ENCODE measurements at regions not wholly inside any gene's neighbourhood (a gene's known extent, or its start where the extent isn't known, plus 50 kb on each side); places are given as distances from the start of the nearest gene placed in this dataset.
"Not testable (repeated sequence)": the region's sequence is repeated elsewhere in the genome, so short reads cannot be mapped to it uniquely, and the experiment has no call there.

GRCh38 chr20:29883514-29884219 is 1373.8 kb upstream of the DEFB115 start:
- not testable (repeated sequence) for DNase-seq (ENCODE audit: low read depth)

DNA sequence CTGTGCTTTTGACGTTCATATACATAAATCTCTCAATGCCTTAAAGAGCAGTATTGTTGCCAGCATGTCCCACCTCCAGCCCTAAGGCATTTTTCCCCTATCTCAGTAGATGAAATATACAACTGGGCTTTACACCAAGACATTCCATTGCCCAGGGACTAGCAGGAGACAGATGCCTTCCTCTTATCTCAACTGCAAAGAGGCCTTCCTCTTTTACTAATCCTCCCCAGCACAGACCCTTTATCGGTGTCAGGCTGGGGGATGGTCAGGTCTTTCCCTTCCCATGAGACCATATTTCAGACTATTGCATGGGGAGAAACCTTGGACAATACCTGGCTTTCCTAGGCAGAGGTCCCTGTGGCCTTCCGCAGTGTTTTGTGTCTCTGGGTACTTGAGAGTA is 1373.1 kb upstream of the DEFB115 start:
- not testable (repeated sequence) for DNase-seq (ENCODE audit: low read depth)

DNA sequence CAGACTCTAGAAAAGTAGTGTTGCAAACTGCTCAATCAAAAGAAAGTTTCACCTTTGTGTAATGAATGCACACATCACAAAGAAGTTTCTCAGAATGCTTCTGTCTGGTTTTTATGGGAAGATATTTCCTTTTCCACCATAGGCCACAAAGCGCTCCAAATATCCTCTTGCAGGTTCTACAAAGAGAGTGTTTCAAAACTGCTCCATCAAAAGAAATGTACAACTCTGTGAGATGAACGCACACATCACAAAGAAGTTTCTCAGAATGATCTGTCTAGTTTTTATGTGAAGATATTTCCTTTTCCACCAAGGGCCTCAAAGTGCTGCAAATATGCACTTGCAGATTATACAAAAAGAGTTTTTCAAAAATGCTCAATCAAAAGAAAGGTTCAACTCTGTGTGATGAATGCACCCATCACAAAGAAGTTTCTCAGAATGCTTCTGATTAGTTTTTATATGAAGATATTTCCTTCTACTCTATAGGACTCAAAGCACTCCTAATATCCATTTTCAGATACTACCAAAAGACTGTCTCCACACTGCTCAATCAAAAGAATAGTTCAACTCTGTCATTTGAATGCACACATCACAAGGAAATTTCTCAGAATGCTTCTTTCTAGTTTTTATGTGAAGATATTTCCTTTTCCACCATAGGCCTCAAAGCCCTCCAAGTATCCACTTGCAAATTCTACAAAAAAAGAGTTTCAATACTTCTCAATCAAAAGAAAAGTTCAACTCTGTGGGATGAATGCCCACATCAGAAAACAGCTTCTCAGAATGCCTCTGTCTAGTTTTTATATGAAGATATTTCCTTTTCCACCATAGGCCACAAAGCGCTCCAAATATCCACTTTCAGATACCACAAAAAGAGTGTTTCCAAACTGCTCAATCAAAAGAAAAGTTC is 1371.9 kb upstream of the DEFB115 start:
- DNase-seq (ENCODE audit: low read depth): not testable (repeated sequence)

DNA sequence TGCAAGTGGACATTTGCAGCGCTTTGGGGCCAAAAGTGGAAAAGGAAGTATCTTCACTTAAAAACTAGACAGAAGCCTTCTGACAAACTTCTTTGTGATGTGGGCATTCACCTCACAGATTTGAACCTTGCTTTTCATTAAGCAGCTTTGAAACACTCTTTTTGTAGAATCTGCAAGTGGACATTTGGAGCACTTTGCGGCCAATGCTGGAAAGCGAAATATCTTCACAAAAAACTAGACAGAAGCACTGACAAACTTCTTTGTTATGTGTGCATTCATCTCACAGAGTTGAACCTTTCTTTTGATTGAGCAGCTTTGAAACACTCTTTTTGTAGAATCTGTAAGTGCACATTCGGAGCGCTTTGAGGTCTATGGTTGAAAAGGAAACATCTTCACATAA is 1365.9 kb upstream of the DEFB115 start:
- not testable (repeated sequence) for DNase-seq (ENCODE audit: low read depth)

Data from HS-5 (cell line).